Esophagus squamous epithelium (tissue), 5 donors: ENCODE measurements at regions not wholly inside any gene's neighbourhood (a gene's known extent, or its start where the extent isn't known, plus 50 kb on each side); places are given as distances from the start of the nearest gene placed in this dataset.

ENCODE experiments used
- DNase-seq: peaks from one replicate; lab custom pipeline; 2025; lab: John Stamatoyannopoulos, UW
- H3K27ac ChIP-seq, 4 donors: fragments of 200-600 bp; sonication (generic); one replicate each; pipeline ENCODE4 v1.5.1; 2016 to 2019; ENCODE audit warnings: mild to moderate bottlenecking in 1 of 4
- H3K27me3 ChIP-seq, 4 donors: fragments of 200-600 bp; sonication (generic); 1 replicate in 3 of 4; 2 replicates in 1 of 4; pipeline versions ENCODE4 v1.5.1 to v1.6.0; 2017 to 2021; ENCODE audit warnings: antibody characterized with exemption in 1 of 4
- H3K36me3 ChIP-seq, 3 donors: fragments of 200-600 bp; sonication (generic); one replicate each; pipeline ENCODE4 v1.5.1; 2016 to 2019
- H3K4me1 ChIP-seq, 3 donors: fragments of 200-600 bp; sonication (generic); one replicate each; pipeline ENCODE4 v1.5.1; 2017 to 2019
- H3K4me3 ChIP-seq, 4 donors: fragments of 200-600 bp; sonication (generic); 1 replicate in 3 of 4; 2 replicates in 1 of 4; pipeline ENCODE4 v1.5.1; 2016 to 2019; ENCODE audit warnings: mild to moderate bottlenecking in 2 of 4, moderate library complexity in 1 of 4
- H3K9me3 ChIP-seq, 3 donors: fragments of 200-600 bp; sonication (generic); one replicate each; pipeline ENCODE4 v1.5.1; 2016 to 2019
- CTCF ChIP-seq, 6 experiments: fragments of 450-650 bp in 4 of 6; fragments of 200-600 bp in 2 of 6; sonication (generic) in 2 of 6; IDR thresholded peaks; one replicate each; pipeline ENCODE4 v1.5.1; 2016 to 2019; ENCODE audit warnings: antibody characterized with exemption in 6 of 6, mild to moderate bottlenecking in 4 of 6, moderate library complexity in 4 of 6
- POLR2A ChIP-seq, 4 donors: fragments of 450-650 bp; IDR thresholded peaks; one replicate each; pipeline ENCODE4 v1.6.1; 2017; ENCODE audit warnings: antibody characterized with exemption in 4 of 4, mild to moderate bottlenecking in 4 of 4, moderate library complexity in 3 of 4
- WGBS, 2 donors: methylation state at CpG; one replicate each; pipeline ENCODE4 v1.1.5; 2018; 5-methylcytosine and 5-hydroxymethylcytosine counted together
- intact Hi-C: fragments of 100-400 bp; cut with DNase I; formaldehyde crosslinking; loops from one replicate; pipeline ENCODE4 v1.15.0; 2022
- donor health status: DM: yes; HTN: yes; CAD: no.

GRCh38 chr14:89521988-89522387, 105.0 kb upstream of the FOXN3 start:
- Histone ChIP-seq H3K4me1 (no peaks in the 10 kb centered on the region), H3K27ac (no peak overlapping the region), H3K4me3 (no peak overlapping the region), H3K36me3 (no peaks in the 10 kb centered on the region), H3K27me3 (no peaks in the 10 kb centered on the region), H3K9me3 (peaks cover 0 to 12% (median 4%) of the 10 kb centered on the region in 3 donors)
- TF ChIP-seq POLR2A (IDR thresholded peaks at IDR 0.05) (no peak), CTCF (IDR thresholded peaks at IDR 0.05) (no peak)
- no peak for DNase-seq
- intact Hi-C loops, result no loop called here

- Histone ChIP-seq H3K4me3 (no peak overlapping the region), H3K27ac (no peak overlapping the region), H3K36me3 (peaks cover 0 to 10% (median 0%) of the 10 kb centered on the region in 3 donors), H3K27me3 (no peaks in the 10 kb centered on the region), H3K4me1 (no peaks in the 10 kb centered on the region), H3K9me3 (peaks cover 0 to 12% (median 4%) of the 10 kb centered on the region in 3 donors)
- no peak for DNase-seq
- intact Hi-C loops, result no loop called here
- no peak for TF ChIP-seq CTCF (IDR thresholded peaks at IDR 0.05)
- TF ChIP-seq POLR2A (IDR thresholded peaks at IDR 0.05), result no peak
- WGBS, 2 donors, result 87 to 88% methylated on average over 7 to 10 of the region's 10 CpGs
Measured at GRCh38 chr14:89519040-89519439, 102.0 kb upstream of the FOXN3 start.

- TF ChIP-seq POLR2A (IDR thresholded peaks at IDR 0.05) (no peak), CTCF (IDR thresholded peaks at IDR 0.05) (no peak)
- 87 to 90% methylated on average over 5 of the region's 5 CpGs for WGBS, 2 donors
- intact Hi-C loops, result no loop called here
Measured at GRCh38 chr14:89516173-89516572, 99.1 kb upstream of the FOXN3 start.

GRCh38 chr14:89514601-89515000, 97.6 kb upstream of the FOXN3 start:
- TF ChIP-seq POLR2A (IDR thresholded peaks at IDR 0.05), result no peak
- no peak for TF ChIP-seq CTCF (IDR thresholded peaks at IDR 0.05)
- no peak overlapping the region for H3K4me3 ChIP-seq
- WGBS, 2 donors, result 91% methylated on average over 11 of the region's 11 CpGs

More at GRCh38 chr14:89516173-89516572, 99.1 kb upstream of the FOXN3 start:
- Histone ChIP-seq H3K27ac (no peak overlapping the region), H3K4me1 (no peaks in the 10 kb centered on the region), H3K36me3 (peaks cover 0 to 10% (median 0%) of the 10 kb centered on the region in 3 donors), H3K9me3 (no peaks in the 10 kb centered on the region), H3K27me3 (no peaks in the 10 kb centered on the region), H3K4me3 (no peak overlapping the region)
- no peak for DNase-seq

GRCh38 chr14:89509891-89510290, 92.9 kb upstream of the FOXN3 start:
- TF ChIP-seq POLR2A (IDR thresholded peaks at IDR 0.05) (no peak), CTCF (IDR thresholded peaks at IDR 0.05) (no peak)
- Histone ChIP-seq H3K27me3 (no peaks in the 10 kb centered on the region), H3K36me3 (no peaks in the 10 kb centered on the region), H3K9me3 (no peaks in the 10 kb centered on the region), H3K4me3 (no peak overlapping the region), H3K4me1 (peaks cover 0 to 25% (median 6%) of the 10 kb centered on the region in 3 donors), H3K27ac (no peak overlapping the region)
- intact Hi-C loops, result no loop called here
- 94 to 100% methylated on average over 2 to 3 of the region's 3 CpGs for WGBS, 2 donors
- no peak for DNase-seq

More at GRCh38 chr14:89514601-89515000, 97.6 kb upstream of the FOXN3 start:
- Histone ChIP-seq H3K9me3 (no peaks in the 10 kb centered on the region), H3K27me3 (no peaks in the 10 kb centered on the region), H3K36me3 (peaks cover 0 to 10% (median 0%) of the 10 kb centered on the region in 3 donors), H3K4me1 (no peaks in the 10 kb centered on the region), H3K27ac (no peak overlapping the region)
- no peak for DNase-seq
- intact Hi-C loops, result no loop called here
